Loucy (cell line): ENCODE measurements at regions not wholly inside any gene's neighbourhood (a gene's known extent, or its start where the extent isn't known, plus 50 kb on each side); places are given as distances from the start of the nearest gene placed in this dataset.

Experiments used
- H2AFZ ChIP-seq: fragments of 200-600 bp; sonication (generic); 2 replicates; pipeline ENCODE4 v1.6.0; 2016; ENCODE audit warnings: antibody characterized with exemption, mild to moderate bottlenecking, low read length, moderate library complexity
- H3F3A ChIP-seq: fragments of 200-600 bp; 2 replicates; pipeline ENCODE4 v1.6.0; 2016; ENCODE audit warnings: antibody characterized with exemption, low read depth, mild to moderate bottlenecking
- H3K27me3 ChIP-seq: fragments of 200-600 bp; sonication (generic); 2 replicates; pipeline ENCODE4 v1.6.1; 2014; ENCODE audit warnings: low read length, mild to moderate bottlenecking; ENCODE audit not compliant: insufficient read depth, poor library complexity, severe bottlenecking
- H3K36me3 ChIP-seq: fragments of 200-600 bp; sonication (generic); 2 replicates; pipeline ENCODE4 v1.6.1; 2016; ENCODE audit warnings: low read length; ENCODE audit not compliant: insufficient read depth
- H3K4me1 ChIP-seq: fragments of 200-600 bp; sonication (generic); 2 replicates; pipeline ENCODE4 v1.5.1; 2014; ENCODE audit warnings: low read length, mild to moderate bottlenecking; ENCODE audit not compliant: insufficient read depth, poor library complexity, severe bottlenecking
- H3K4me2 ChIP-seq: fragments of 200-600 bp; sonication (generic); 2 replicates; pipeline ENCODE4 v1.6.0; 2014; ENCODE audit warnings: antibody characterized with exemption, low read length, low read depth, mild to moderate bottlenecking; ENCODE audit not compliant: poor library complexity, severe bottlenecking
- H3K4me3 ChIP-seq: fragments of 200-600 bp; sonication (generic); 2 replicates; pipeline ENCODE4 v1.5.1; 2014; ENCODE audit warnings: low read length, mild to moderate bottlenecking, mixed read lengths; ENCODE audit not compliant: poor library complexity, severe bottlenecking
- H3K79me2 ChIP-seq: fragments of 200-600 bp; sonication (generic); 2 replicates; pipeline ENCODE4 v1.6.1; 2014; ENCODE audit warnings: low read length; ENCODE audit not compliant: insufficient read depth
- H3K9ac ChIP-seq: fragments of 200-600 bp; sonication (generic); 2 replicates; pipeline ENCODE4 v1.6.0; 2014; ENCODE audit warnings: mild to moderate bottlenecking, low read depth, low read length, moderate library complexity; ENCODE audit not compliant: poor library complexity, severe bottlenecking
- H3K9me2 ChIP-seq: fragments of 200-600 bp; sonication (generic); replicated peaks from 2 replicates; pipeline ENCODE4 v1.6.1; 2016; ENCODE audit warnings: low read depth, low read length, mixed read lengths
- H3K9me3 ChIP-seq: fragments of 200-600 bp; sonication (generic); 2 replicates; pipeline ENCODE4 v1.6.1; 2014; ENCODE audit warnings: mild to moderate bottlenecking, antibody characterized with exemption, low read length, low read depth; ENCODE audit not compliant: insufficient read depth
- H4K20me1 ChIP-seq: fragments of 200-600 bp; sonication (generic); 2 replicates; pipeline ENCODE4 v1.6.0; 2014; ENCODE audit warnings: antibody characterized with exemption, low read length, mild to moderate bottlenecking; ENCODE audit not compliant: insufficient read depth, poor library complexity, severe bottlenecking
- CTCF ChIP-seq: fragments of 200-600 bp; sonication (generic); conservative IDR thresholded peaks from 2 replicates; pipeline ENCODE4 v1.5.1; 2014; ENCODE audit warnings: mild to moderate bottlenecking, antibody characterized with exemption, low read length
- EZH2phosphoT487 ChIP-seq: fragments of 200-600 bp; IDR thresholded peaks from 2 replicates; pipeline ENCODE4 v1.6.1; 2018; ENCODE audit warnings: antibody characterized with exemption, mild to moderate bottlenecking, moderate library complexity, borderline replicate concordance

GRCh38 chr16:13680021-13680889 lies 239.7 kb upstream of the ERCC4 start:
- no peak overlapping the region for H3K4me3 ChIP-seq
- H3K79me2 ChIP-seq, result no peaks in the 10 kb centered on the region
- no peak overlapping the region for H2AFZ ChIP-seq
- no peak overlapping the region for H3K9ac ChIP-seq
- H3K9me2 ChIP-seq, result no peaks in the 10 kb centered on the region
- H3K4me2 ChIP-seq, result no peak overlapping the region
- no peaks in the 10 kb centered on the region for H3K36me3 ChIP-seq
- H3K4me1 ChIP-seq, result no peaks in the 10 kb centered on the region
- H3F3A ChIP-seq, result no peaks in the 10 kb centered on the region
- H3K27me3 ChIP-seq, result no peaks in the 10 kb centered on the region
- TF ChIP-seq EZH2phosphoT487, result no peak
- no peak for TF ChIP-seq CTCF
- H4K20me1 ChIP-seq, result no peaks in the 10 kb centered on the region
- no peaks in the 10 kb centered on the region for H3K9me3 ChIP-seq

GRCh38 chr16:13684819-13685563 lies 235.0 kb upstream of the ERCC4 start:
- H3K9me2 ChIP-seq, result no peaks in the 10 kb centered on the region
- TF ChIP-seq CTCF (no peak), EZH2phosphoT487 (no peak)
- H3K4me3 ChIP-seq, result no peak overlapping the region
- H4K20me1 ChIP-seq, result no peaks in the 10 kb centered on the region
- no peak overlapping the region for H3K9ac ChIP-seq
- no peaks in the 10 kb centered on the region for H3K79me2 ChIP-seq
- no peaks in the 10 kb centered on the region for H3K27me3 ChIP-seq
- H3K9me3 ChIP-seq, result no peaks in the 10 kb centered on the region
- no peaks in the 10 kb centered on the region for H3F3A ChIP-seq
- no peak overlapping the region for H3K4me2 ChIP-seq
- no peak overlapping the region for H2AFZ ChIP-seq
- no peaks in the 10 kb centered on the region for H3K4me1 ChIP-seq
- H3K36me3 ChIP-seq, result no peaks in the 10 kb centered on the region

- TF ChIP-seq CTCF, result no peak
- no peak for TF ChIP-seq EZH2phosphoT487
- H3K4me2 ChIP-seq, result no peak overlapping the region
- H3K4me1 ChIP-seq, result no peaks in the 10 kb centered on the region
- no peak overlapping the region for H3K4me3 ChIP-seq
- no peaks in the 10 kb centered on the region for H3K9me3 ChIP-seq
- H3K36me3 ChIP-seq, result no peaks in the 10 kb centered on the region
- H3F3A ChIP-seq, result no peaks in the 10 kb centered on the region
- H2AFZ ChIP-seq, result no peak overlapping the region
- no peaks in the 10 kb centered on the region for H3K9me2 ChIP-seq
- H3K79me2 ChIP-seq, result no peaks in the 10 kb centered on the region
- H3K27me3 ChIP-seq, result no peaks in the 10 kb centered on the region
- no peak overlapping the region for H3K9ac ChIP-seq
- no peaks in the 10 kb centered on the region for H4K20me1 ChIP-seq
These were observed 223.9 kb upstream of the ERCC4 start for GRCh38 chr16:13696017-13696416.
